HG03196 (cell line): ENCODE measurements at regions not wholly inside any gene's neighbourhood (a gene's known extent, or its start where the extent isn't known, plus 50 kb on each side); places are given as distances from the start of the nearest gene placed in this dataset.
"Not testable (repeated sequence)": the region's sequence is repeated elsewhere in the genome, so short reads cannot be mapped to it uniquely, and the experiment has no call there.

Experiments used
- ATAC-seq: cut with Tn5 transposase; IDR thresholded peaks from one replicate; pipeline ENCODE4 v1.9.1; 2021; ENCODE audit not compliant: unreplicated experiment

DNA sequence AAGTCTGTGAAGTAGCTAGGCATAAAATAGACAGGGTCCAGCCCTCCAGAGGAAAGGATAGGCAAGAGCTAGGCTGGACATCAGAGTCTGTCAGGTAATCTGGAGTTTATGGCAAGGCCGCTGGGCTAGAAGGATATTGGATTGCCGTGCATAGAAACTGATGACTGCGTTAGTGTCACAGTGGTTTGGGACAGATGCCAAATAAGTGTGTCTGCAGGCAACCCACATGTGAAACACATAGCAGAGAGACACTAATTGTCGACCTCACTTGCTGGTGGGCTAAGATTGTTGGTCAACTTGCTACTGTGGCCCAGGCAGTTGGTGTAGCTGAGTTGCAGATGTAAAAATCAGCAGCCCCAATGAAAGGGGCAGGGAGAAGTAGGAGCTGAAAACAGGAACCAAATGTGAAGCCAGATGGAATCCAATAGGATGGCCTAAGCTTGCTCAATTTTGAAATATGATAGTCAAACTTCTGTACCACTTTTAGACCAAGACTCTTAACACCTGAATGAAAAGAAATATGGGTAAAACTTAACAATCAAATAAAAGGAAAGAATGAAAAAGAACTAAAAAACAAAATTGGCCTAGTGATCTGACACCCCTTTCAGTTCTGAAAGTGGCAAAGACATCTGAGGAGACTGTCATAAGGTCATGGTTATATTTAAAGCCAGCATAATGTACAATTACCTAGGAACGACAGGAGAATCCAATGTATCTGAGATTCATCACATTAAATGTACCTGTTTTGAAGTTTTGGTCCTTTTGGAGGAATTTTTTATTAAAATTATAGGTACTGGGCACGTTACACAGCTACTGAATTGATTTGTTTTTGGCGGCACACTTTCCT lies 243.3 kb upstream of the ACTBL2 start:
- no peak for ATAC-seq

DNA sequence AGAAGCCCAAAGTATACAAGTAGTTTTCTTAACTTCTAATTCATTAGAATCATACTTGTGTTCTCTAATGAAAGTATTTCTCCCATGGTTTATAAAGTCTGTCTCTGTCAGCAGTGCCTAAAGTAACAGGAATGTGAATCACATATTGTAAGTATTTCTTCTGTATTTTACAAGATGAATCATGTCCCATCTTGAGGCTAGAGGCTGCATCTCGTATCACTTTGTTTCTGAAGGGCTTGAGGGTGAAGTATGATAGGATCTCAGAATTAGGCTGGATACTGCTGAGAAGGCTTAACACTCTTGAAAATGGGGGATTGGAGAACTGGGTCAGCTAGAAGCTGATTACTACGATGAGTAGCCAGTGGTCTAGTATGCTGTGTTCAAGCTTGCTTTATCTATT lies 242.2 kb upstream of the ACTBL2 start:
- no peak for ATAC-seq

DNA sequence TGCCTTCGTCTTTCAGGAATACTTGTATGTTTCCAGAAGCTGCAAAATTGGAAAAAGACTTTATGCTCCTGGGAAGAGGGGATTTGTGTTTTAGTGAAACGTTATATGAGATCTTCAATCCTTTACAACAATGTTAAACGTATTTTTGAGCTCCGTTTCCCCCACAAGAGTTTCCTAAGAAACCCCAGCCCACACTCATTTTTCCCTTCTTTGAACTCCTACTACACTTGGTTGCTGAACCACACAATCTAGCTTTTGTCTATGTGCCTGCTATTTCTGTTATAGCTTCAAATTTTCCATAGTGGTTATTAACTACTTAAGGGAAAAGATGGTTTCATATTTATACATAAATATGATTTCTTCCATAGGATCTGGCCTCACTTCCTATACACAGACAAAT lies 238.6 kb upstream of the ACTBL2 start:
- no peak for ATAC-seq

DNA sequence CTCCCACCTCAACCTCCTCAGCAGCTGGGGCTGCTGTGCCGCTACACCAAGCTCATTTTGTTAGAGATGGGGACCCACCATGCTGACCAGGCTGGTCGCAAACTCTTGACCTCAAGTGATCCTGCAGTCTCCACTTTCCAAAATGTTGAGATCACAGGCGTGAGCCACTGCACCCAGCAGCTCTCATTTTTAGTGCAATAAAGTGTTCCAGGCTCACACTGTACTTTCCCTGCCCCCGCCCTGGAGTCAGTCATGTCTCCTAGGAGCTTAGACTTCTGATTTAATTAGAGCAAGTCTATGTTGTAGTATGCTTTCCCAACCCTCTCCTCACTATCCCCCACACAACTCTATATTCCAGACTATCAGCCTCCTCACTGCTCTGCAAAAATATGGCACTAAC lies 238.0 kb upstream of the ACTBL2 start:
- no peak for ATAC-seq

DNA sequence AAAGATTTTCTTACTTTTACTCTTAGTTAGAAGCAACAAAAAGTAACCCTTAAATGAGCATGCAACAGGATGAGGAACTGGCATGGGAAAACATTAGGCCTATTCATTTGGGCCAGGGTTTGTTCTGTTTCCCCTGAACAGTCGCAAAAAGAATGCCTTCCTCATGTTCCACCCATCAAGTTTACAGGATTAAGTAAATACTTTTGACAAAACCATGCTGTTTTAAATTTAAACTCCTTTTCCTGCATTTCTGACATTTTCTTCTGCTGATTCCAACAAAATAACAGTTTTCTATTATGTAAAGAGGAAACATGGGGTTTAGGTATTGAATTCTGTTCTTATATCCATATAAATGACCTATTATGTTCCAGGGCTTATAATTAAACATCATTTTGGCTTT lies 236.6 kb upstream of the ACTBL2 start:
- ATAC-seq, result no peak

DNA sequence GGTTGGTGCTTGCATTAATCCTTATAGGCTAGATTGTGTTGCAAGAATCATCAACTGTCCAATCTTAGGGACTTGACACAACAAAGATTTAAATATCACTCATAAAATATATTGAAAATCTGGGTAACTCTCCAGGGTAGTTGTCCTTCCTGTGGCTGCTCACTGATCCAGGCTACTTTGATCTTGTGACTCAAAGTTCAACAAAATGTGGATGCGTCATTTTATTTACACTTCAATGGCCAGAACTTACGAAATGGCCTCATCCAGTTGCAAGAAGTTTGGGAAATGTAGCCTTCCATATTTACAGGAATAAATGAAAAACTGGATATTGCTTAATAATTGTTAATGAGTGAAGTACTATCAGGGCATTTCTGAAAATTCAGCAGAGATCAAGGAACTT lies 235.5 kb upstream of the ACTBL2 start:
- no peak for ATAC-seq

DNA sequence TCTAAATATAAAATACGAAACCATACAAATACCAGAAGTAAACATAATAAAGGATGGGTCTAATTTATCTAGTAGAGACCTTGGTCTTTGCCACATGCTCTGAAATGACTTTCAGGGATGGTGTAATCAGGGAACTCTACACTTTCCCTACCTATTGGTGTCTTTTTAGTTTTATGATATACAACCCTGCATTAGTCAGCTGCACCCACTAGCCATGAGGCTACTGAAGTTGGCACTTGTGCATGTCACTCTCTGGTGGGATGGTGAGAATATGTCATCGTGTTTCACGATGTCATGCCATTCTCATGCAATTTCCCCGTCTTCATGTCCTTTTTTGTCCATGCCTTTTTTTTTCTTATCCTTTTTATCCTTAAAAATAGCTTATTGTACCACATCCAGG lies 234.9 kb upstream of the ACTBL2 start:
- ATAC-seq, result no peak

DNA sequence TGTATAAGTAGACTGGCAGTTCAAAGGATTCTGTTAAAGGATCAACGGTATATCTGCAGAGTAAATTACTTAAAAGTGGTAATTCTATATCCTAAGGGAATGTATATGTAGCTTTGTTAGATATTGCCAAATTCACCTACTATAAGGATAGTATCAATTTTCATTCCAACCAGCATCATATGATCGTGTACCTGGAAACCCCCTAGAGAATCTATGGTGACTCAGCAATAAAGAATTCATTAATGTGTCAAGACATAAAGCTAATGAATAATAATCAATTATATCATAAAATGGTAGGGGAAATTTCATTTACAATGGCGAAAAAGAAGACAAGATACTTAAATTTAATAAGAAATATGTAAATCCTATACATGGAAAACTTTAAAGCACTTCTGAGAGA lies 234.1 kb upstream of the ACTBL2 start:
- ATAC-seq, result no peak

DNA sequence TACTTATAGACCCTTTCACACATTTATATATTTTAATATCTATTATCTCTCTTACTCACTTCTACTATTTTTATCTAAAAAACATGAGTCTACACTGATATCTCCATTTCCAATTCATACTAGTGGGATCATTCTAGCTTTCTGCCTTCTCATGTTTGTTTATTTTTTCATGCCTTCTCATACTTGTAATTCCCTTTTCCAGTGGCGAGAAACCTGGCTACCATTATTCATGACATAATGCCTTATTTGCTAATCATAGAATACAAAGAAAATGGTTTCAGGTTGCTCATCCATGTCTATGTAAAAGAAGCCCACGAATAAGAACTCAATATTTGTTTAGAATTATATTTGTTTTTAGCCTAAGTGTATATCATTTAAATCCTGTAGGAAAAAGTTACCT lies 232.7 kb upstream of the ACTBL2 start:
- ATAC-seq, result no peak

DNA sequence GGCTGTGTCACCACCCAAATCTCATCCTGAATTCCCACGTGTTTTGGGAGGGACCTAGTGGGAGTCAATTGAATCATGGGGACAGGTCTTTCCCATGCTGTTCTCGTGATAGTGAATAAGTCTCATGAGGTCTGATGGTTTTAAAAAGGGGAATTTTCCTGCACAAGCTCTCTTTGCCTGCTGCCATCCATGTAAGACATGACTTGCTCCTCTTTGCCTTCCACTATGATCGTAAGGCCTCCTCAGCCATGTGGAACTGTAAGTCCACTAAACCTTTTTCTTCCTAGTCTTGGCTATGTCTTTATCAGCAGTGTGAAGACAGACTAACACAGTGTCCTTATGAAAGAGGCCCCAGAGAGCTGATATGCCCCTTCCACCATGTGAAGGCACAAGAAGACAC lies 230.9 kb upstream of the ACTBL2 start:
- not testable (repeated sequence) for ATAC-seq

DNA sequence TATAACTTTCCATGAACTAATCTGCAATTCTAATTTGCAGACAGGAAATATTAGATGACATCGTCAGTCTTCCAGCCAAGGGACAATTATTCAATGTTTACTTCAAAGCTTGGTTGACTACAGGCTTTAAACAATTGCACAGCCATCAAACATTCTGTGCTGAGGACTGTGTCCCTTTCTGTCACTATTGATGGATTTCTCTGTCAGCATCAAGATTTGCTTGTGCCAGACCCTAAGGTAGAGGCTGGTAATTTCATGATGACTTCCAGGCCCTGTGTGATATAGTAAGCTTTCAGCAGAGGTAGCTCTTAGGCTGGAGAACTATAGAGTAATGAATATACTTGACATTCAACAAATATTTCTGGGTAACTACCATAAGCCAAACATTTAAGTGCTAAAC lies 229.3 kb upstream of the ACTBL2 start:
- ATAC-seq, result no peak

DNA sequence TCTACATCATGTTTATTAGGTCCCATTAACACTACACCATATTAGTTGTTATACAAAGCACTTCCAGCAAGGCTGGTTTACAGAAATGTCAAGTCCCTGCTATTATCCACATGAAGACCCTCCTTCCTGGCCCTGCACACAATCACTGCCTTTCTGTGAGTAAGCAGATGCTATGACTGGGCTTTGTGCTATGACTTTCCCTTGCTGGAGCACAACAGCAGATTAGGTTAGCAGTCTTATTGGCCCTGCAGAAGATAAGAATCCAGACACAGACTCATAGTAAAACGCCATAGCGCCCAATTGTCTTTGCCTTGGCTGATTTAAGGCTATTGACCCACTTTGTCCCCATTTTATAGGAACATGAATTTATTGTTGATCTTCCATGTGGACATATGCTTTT lies 228.9 kb upstream of the ACTBL2 start:
- ATAC-seq, result no peak

DNA sequence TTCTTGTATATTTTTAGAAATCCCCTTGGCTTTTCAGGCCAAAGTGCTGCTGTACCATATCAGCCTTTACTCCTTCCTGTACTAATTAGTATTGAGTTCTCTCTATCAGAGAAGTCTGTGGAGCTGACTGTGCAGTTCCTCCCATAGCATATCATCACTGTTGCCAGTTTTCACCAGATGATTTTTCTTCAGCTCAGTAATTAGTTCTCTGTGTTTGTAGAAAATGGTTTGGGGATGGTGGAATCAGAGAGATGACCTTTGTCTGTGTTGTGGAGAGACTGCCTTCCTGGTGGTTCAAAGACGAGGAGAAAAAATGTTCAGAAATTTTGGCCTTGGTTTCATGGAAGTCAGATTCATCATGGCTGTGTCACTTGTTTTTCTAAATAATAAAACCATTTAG lies 227.5 kb upstream of the ACTBL2 start:
- no peak for ATAC-seq

DNA sequence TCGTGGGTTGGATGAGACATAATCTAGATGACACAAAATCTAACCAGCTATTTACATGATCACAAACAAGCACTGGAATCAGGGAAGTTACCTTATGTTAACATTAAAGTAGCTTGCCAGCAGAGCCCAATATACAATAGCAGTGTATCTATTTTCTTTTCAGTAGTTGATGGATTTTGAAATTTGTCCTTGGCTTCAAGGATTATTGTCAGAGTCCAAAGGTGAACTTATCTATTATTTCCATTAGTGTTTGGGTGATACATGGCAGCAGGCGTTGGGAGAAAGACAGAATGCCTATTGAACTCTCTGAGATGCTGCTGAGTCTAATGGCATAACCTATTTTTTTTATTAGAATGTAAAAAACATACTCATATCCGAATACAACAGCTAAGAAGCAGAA lies 223.2 kb upstream of the ACTBL2 start:
- no peak for ATAC-seq

DNA sequence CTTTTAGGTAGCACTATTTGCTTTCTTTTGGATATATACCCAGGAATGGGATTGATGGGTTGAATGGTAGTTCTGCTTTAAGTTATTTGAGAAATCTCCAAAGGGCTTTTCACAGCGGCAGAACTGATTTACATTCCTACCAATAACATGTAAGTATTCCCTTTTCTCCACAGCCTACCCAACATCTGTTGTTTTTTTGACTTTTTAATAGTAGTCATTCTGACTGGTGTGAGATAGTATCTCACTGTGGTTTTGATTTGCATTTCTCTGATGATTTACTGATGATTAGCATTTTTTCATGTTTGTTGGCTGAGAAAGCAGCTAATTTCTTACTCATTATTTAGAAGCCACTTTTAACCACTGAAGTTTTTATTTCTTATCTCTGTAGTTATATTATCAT lies 221.1 kb upstream of the ACTBL2 start:
- no peak for ATAC-seq

DNA sequence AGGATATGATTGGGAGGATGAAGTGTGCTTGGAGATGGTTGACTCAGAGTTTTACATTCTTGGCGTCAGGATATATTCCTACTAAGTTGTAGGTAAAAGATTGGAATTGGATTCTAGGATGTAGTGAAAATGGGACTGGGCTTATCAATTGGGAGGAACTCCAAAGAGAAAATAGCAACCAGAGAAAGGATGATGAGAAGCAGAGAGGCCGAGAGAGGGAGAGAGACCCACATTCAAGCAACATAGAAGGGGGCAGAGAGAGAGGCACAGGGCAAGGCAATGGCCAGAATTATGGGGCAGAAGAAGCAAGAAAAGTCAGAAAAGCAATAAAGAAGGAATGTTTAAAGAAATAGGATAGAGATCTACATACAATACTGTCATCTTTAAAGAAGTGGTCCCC lies 217.9 kb upstream of the ACTBL2 start:
- no peak for ATAC-seq

DNA sequence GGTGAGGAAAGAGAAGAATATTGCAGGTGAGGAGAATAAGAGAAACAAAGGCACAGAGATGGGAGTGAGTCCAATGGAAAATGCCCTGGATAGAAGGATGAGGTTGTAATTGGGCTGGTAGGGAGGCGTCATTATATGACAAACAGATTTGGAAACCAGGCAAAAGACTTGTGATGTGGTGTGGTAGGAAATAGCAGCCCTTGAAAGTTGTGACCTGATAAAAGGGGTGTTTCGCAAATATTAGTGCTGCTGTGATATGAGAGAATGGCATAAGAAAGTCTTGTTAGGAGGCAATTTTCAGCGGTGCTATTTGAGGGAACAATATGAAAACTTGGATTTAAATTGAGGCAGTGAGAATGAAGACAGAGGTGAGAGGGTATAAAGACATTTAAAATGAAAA lies 217.5 kb upstream of the ACTBL2 start:
- no peak for ATAC-seq

DNA sequence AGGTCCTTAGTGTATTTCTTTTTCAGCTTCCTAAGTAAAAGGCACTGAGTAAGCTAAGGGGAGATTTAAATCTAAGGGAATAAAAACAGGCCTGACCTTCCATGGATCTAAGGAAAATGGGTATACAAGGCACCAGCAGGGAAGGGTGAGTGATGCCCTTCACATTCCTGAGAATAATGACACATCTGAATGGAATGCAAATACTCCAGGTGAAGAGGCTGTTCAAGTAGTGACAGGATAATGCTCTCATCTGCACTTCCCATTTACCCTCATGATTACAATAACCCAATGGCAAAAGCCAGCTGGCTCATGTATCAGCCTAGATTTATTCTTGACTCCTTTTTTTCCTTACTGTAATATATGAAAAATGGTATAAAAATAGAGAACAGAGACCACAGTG lies 216.2 kb upstream of the ACTBL2 start:
- ATAC-seq, result no peak

DNA sequence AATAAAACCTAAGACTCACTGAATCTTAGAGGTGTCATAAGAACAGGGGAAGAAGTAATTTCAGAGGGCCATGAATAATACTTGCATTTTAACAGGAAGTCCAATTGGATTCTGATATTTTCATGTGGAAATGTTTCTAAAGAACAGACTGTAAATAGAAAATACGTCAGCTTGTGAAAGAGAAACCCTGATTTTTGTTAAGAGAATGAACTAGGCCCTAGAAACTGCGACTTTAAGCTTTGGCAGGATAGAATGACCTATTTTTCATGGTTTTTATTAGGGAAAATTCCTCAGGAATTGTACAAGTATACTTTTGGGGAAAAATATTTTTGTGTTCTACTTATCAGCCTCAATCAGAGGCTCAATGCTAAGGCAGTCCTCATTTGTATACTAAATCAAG lies 215.5 kb upstream of the ACTBL2 start:
- ATAC-seq, result no peak

DNA sequence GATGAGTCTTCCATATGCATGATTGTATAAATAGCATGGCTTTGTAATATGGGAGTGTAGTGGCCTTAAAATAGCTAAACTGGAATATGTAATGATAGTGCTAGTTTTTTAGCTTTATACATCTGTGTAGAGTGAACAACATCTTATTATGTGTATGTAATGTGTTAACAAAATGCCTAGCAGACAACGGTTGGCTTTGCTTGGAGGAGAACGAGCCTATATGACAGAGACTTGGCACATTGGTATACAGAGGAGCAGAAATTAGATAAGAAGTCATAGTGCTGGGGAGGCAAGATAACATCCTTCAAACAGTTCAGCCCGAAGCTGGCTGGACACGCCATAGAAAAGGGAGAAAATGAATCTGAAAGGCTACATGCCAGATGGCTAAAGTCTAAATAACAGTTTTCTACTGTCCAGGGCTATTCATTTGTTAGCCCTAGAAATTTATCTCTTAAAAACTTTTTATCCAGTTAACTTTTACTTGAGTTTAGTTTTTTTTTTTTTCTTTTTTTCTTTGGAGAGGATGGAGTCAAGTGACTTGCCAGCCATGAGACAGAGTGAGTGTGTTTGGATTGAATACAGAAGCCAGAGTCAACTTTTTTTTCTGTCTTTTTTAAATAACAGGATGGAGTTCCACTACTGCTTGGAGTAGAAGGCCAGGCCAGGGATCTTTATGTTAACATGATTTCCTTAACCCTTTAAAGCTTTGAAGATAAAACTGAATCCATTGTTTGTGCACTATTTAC lies 214.4 kb upstream of the ACTBL2 start:
- no peak for ATAC-seq

DNA sequence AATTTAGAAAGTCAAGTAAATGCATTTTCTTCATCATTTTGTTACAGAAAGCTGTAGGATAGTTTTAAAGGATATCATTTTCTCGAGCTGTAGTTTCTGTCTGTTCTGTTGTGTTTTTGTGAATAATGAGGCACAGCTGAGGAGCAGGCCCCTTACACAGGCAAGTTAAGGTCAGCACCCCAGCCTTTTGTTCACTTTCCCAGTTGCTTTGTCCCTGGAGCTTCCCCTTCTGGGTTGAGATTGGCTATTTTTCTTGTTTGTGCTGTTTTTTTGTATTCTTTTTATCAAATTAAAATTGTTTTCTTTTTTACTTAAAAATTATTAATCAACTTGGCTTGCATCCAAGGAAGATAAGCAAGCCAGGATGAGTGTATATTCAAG lies 213.8 kb upstream of the ACTBL2 start:
- ATAC-seq, result no peak

DNA sequence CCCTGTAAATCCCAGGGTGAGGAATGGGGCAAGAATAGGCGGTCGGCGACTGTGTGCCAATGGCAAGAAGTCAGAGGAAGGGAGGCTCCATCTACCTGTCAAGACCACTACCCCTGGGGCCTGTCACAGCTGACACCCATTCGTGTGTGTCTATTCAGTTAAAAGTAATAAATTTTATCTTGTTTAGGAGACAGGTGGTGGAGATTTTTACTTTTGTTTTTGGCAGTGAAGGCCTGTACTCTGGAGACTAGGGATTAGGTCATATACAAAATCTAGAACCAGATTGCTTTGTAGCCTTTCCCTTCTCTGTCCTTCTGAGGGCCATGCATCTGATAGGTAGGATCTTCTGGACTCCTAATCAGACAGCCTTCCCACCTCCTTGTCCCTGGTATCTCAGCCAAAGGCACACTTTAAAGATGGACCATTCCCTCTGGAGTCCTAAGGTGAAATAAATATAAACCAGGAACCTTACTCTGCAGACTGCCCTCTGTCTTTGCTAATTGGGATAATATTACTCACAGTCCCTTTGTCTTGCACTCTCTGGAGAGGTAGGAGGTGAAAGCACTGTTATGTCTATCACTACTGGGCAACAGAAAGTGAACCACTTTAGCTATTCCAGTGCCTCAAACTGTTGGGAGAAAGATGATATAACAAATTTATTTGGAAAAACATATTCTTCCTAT lies 213.2 kb upstream of the ACTBL2 start:
- ATAC-seq, result no peak
